ENCODE measurements at regions not wholly inside any gene's neighbourhood (a gene's known extent, or its start where the extent isn't known, plus 50 kb on each side); places are given as distances from the start of the nearest gene placed in this dataset.

DNA sequence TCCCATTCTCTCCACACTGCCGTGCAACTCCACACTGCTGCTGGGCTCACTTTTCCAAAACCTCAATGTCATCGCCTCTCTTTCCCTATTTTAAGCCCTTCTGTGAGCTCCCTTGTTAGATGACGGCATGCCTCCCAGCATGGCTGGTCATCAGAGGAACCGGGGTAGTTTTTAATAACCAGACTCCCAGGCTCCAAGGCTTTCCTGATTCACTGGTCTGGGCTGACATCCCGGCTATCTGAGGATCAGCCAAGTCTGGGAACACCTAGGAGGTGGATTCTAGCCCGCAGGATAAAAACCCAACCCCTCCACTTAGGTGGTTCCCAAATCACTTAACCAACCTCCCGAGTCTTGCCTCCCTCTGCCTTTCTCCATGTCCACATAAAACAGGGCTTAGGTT is 295.4 kb upstream of the FZD8 start:
- no peak for TF ChIP-seq ZNF274 (IDR thresholded peaks at IDR 0.05; ENCODE audit: low read depth, low read length)
- TF ChIP-seq YY1 (IDR thresholded peaks at IDR 0.05; ENCODE audit: insufficient read depth, insufficient read length) = no peak
- no peak for TF ChIP-seq SUZ12 (IDR thresholded peaks at IDR 0.05; ENCODE audit: extremely low read depth, insufficient read depth, insufficient read length)

All from NT2/D1 (cell line).